Mammary epithelial cell (primary cell): ENCODE measurements at regions not wholly inside any gene's neighbourhood (a gene's known extent, or its start where the extent isn't known, plus 50 kb on each side); places are given as distances from the start of the nearest gene placed in this dataset.

ENCODE experiments used
- CTCF ChIP-seq, 2 donors: IDR thresholded peaks in 1 of 2; conservative IDR thresholded peaks in 1 of 2; 2 replicates each; pipeline ENCODE4 v1.5.1; 2011 to 2012; ENCODE audit warnings: inconsistent platforms in 2 of 2, low read length in 2 of 2, mild to moderate bottlenecking in 2 of 2, control low read depth in 1 of 2, low read depth in 1 of 2; ENCODE audit not compliant: insufficient read depth in 1 of 2; ENCODE audit errors: extremely low read depth in 1 of 2
- EZH2 ChIP-seq: IDR thresholded peaks from 2 replicates; pipeline ENCODE4 v1.6.1; 2012; ENCODE audit warnings: low read length, inconsistent platforms, borderline replicate concordance

- TF ChIP-seq CTCF (conservative IDR thresholded peaks at IDR 0.05 in 1 of 2, IDR thresholded peaks at IDR 0.05 in 1 of 2; ENCODE audit: extremely low read depth in 1 of 2, insufficient read depth in 1 of 2, low read depth in 1 of 2, low read length in 2 of 2) (no peak), EZH2 (no peak)
Measured at GRCh38 chr6:119470893-119471542, 121.5 kb upstream of the MAN1A1 start.
